ENCODE measurements at regions not wholly inside any gene's neighbourhood (a gene's known extent, or its start where the extent isn't known, plus 50 kb on each side); places are given as distances from the start of the nearest gene placed in this dataset.

DNA sequence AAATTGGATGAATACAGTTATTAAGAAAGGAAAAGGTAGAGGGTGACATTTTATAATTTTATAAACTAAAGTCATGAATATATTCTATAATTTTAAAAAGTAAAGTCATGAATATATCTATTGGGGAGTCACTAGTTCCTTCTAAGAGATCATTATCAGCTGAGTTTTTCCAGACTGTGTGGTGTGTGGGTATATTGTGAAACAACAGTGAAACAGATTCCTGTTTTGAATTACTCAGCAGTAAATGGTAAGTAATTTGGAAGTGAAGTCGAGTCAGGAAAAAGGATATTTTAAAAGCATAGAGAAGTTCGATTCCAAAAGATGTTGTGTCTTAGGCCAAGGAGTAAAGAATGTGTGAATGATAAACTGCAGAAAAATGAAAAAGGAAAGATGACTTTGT is 1018.2 kb upstream of the NXPH2 start:
- TF ChIP-seq POLR2A (IDR thresholded peaks at IDR 0.05) (no peak), POLR2AphosphoS5 (IDR thresholded peaks at IDR 0.05) (no peak)
- TF ChIP-seq, protein P1, sequence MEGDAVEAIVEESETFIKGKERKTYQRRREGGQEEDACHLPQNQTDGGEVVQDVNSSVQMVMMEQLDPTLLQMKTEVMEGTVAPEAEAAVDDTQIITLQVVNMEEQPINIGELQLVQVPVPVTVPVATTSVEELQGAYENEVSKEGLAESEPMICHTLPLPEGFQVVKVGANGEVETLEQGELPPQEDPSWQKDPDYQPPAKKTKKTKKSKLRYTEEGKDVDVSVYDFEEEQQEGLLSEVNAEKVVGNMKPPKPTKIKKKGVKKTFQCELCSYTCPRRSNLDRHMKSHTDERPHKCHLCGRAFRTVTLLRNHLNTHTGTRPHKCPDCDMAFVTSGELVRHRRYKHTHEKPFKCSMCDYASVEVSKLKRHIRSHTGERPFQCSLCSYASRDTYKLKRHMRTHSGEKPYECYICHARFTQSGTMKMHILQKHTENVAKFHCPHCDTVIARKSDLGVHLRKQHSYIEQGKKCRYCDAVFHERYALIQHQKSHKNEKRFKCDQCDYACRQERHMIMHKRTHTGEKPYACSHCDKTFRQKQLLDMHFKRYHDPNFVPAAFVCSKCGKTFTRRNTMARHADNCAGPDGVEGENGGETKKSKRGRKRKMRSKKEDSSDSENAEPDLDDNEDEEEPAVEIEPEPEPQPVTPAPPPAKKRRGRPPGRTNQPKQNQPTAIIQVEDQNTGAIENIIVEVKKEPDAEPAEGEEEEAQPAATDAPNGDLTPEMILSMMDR (IDR thresholded peaks at IDR 0.05): no peak

All from gastroesophageal sphincter (tissue), 3 donors.